Activated CD4-positive, alpha-beta T cell treated with anti-CD3 and anti-CD28 coated beads, Interleukin-2, Interleukin-4, amounts not matched to agents 100 ng/mL and 50 ng/mL, durations not matched to agents 16 hours and 8 hours (primary cell): ENCODE measurements at regions not wholly inside any gene's neighbourhood (a gene's known extent, or its start where the extent isn't known, plus 50 kb on each side); places are given as distances from the start of the nearest gene placed in this dataset.

Experiments used
- DNase-seq: peaks from one replicate; pipeline ENCODE4 v3.0.0-alpha.2; 2020; ENCODE audit warnings: low spot score

DNA sequence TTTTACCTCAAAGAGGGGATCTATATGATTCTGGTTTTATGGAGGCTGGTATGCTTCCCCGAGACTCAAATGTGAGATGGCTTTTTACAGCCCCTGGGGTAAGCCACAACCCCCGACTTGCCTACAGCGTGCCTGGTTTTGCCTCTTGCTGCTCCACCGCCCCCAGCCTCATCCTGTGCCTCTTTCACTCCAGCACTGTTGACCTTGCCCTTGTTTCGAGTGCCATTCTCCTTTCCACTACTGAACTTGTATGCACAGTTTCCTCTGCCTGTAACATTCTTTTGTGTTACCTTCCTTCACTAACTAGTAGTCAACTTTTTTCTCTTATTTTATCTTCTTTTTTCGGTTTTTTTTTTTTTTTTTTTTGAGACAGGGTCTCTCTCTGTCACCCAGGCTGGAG, 219.0 kb upstream of the ZBED5 start:
- DNase-seq: no peak

DNA sequence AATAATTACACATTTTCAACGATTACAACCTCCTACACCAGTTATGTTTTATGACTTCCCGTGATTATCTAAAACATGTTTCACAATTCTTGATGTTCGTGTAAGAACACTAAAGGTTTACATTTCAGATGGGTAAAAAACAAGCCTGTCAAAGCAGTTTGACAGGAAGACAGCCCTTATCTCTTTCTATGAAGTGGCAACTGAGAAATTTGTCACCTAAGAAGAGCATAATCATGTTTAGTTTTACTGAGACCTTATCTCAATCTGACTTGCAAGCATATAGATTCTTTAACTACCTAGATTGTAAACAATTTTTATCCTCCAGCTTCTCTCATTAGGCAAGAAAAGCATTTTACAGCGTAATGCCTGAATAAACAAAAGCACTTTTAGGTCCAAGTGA, 218.4 kb upstream of the ZBED5 start:
- DNase-seq: no peak

DNA sequence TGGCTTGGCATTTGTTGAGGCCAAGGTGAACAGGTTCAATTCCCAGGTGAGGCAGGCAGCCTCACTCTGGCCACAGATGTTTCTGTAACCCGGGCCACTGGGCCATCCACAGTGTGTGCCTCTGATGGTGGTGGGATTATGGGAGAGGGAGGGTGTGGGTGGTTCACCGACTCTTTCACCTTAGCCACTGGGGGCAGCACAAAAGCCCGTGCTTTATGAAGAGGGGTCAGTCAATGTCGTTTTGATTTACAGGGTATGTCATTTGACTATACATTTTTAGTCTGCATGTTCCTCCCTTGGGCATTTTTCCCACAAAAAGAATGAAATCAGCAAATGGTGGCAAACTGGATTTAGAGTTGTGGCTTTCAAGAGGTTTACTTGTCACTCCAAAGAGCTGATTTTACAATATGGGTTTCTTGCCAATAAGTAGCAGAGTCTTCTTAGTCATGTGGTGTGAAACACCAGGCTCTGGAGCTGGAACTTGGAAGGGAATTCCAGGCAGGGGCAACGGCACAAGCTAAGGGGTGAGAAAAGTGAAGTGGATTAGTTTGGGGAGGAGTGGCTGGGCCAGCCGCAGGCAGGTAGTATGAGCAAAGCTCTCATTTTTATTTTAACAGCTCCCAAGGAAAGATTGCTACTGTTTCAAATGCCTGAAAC, 217.8 kb upstream of the ZBED5 start:
- DNase-seq: no peak

DNA sequence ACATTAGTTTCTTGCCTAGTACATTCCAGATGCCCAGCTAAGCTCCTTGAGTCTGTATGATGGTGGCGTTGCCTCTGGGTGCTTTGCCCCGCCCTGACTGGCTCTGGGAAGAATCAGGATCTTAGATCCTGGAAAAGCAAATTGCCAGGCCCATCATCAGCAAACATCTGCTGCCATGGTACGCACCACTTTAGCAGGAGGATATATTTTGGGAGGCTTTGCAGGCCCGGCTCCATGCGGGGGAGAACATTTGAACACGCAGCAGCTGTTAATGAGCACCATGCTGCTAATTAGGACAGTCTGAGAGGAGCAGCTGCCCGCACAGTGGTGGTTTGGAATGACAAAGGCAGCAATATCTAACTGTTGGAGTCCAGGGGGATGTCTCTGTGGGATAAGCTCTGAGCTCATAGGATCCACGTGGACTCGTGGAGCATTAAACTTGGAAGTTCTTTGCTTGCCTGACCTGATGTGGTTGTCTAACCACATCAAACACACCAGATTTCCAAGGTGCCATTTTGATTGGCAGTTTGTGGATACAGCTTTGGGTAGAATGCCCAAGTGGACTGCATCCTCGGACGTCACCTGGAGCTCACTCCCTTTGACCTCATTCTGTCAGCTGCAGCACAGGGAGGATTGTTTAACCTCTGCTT, 217.0 kb upstream of the ZBED5 start:
- DNase-seq: no peak

DNA sequence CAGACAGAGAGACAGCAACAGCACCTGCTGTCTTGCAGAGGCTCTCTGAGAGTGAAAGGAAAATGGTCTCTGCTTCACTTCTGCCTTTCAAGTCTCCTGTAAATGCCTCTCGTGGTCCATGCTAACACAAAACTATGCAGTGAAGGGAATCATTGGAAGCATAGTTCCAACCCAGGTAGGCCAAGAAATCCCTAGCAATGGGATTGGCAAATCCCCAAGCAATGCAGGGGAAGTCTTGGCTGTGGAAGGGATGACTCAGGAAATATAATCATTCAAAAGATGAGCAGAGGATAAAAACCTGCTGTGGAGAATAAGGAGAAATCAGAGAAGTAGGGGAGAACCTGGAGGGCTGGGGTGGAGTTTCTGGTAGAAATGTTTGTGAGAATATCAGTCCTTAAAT, 216.1 kb upstream of the ZBED5 start:
- no peak for DNase-seq

DNA sequence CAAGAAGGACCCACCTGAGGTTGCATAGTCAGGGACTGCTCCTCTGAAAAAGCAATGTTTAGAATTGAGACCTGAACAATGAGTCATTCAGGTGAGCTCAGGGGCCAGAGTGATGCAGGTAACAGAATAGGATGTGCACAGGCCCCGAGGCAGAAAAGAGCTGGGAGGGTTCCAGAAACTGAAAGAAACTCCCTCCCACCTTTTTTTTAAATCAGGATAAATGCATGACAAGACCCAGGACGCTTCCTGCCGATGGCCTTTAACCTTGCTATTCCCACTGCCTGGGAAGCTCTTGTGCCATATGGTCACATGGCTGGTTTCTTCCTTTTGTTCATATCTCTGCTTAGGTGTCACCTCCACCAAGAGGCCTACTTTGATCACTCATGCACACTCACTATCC, 214.2 kb upstream of the ZBED5 start:
- DNase-seq: no peak

DNA sequence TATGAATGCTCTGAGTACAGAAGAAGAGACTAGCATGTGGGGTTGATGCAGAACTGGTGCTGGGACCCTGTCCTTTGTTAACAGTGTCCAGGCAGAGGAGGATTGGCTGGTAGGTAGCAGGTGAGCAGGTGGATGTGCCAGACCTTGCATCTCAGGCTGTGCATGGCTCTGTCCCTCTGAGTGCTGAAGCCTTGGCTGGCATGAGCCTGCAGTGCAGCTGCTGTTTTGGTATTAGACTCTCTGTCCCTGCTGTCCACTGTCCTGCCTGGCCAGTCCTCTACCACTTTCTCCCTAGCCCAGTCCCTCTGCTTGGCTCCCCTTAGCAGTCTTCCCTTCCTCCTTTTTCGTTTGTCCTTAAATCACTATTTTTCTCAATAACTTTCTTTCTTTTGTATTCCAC, 213.6 kb upstream of the ZBED5 start:
- DNase-seq: no peak

DNA sequence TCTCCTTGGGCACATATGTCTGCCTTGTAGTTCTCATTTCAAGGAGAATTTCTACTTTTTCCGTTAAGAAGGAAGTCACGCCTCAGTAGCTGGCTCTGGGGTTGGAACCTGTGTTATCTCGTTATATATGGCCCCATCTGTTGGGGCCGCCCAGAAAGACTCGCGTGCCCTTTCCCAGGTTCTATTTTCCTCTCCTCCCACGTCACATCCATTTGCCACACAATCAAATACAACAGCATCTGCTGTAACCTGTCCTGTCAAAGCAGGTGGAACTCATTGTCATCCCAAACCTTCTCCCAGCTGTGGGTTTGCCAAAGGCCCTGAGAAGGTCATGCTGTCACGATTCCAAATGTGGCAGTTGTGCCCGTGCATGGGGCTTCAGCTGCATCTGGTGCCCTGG, 213.1 kb upstream of the ZBED5 start:
- DNase-seq: no peak

DNA sequence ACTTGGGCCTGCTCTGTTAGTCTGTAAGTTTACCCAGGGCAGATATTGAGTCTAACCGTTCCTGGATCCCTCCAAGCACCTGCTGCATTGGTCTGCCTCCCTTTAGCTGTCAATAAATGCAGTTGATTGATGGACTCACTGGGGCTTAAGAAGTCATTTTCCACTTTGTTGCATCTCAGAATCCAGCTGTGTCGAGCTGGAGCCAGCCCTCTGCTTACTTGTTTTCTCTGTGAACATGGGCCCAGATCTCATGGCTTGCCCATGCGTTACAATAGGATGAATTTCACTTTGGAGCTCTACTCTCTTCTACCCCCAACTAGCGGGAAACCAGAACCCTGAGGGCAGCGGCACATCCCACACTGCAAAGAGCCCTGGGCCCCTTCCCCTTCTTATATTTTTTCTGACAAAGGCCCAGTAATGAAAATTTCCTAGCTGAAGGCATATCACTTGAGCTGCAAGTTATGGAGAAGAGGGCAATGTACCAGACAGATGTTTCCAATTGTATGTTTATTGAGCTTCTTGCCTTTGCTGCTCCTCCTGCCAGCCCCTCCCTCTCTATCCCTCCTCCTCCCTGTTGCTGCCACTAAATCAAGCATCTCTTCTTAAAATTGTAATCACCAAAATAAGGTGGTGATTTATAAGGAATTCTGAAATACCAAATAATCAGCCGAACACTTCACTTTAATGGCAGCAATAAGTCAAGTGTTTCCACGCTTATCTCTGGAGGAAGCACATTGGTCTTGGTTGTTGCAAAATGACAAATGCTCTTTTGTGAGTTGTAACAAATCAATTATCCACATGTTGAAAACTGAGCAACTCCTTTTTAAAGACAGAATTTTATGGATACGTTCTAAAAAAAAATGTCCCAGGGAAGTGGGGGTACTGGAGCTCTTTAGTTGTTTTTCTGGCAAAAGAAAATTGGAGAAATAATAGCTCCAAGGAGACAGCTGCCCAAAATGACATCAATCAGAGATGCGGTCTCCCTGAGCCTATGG, 212.3 kb upstream of the ZBED5 start:
- DNase-seq: no peak

DNA sequence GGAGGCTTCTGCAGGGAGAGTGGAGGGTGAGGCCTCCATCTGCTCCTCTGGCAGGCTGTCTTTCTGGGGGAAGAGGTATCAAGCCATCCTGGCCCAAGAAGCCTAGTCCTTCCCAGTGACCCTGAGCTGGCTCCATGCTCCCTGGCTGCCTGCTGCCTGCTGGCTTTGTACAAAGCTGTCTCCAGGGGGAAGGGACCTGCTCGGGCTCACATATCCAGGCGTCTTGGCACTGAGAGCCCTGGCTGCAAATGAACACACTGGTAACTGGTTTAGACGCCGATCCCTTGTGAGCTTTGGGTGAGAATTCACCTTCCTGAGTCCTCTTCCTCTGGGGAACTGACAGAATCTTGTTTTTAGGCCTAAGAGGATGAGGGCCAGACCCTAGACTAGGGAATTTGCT, 210.3 kb upstream of the ZBED5 start:
- no peak for DNase-seq

DNA sequence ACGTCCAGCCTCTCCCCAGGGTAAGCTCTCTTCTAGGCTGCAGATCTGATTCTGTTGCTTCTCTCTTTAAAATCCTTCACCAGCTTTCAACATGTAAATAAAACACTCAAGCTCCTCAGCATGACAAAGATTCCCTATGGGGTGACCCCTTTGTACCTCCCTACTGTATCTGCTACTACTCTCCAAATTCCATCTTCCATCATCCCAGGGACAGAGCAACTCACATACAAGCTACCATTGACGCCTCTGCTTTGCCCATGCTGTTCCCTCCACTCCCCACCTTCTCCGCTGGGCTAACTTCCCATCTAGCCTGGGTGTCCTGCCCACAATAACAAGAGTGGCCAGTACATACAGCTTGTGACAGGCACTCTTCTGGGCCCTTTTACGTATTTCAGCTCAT, 207.5 kb upstream of the ZBED5 start:
- no peak for DNase-seq

DNA sequence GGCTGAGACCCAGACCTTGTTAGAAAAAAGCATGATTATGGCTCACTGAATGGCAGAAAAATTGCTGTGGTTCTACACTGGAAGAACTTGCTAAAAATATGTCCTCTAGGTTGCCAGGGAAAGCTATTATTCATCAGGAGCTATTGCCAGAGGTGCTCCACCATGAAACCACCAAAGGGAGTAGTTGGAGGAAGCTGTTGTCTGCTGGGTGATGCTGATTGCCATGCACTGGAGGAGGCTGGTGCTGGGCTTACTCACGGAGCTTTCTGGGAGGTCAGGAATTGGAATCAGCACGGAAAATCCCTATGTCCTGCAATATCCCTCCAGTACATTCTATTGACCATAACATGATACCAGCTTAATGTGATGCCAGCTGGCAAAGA, 199.6 kb upstream of the ZBED5 start:
- no peak for DNase-seq

DNA sequence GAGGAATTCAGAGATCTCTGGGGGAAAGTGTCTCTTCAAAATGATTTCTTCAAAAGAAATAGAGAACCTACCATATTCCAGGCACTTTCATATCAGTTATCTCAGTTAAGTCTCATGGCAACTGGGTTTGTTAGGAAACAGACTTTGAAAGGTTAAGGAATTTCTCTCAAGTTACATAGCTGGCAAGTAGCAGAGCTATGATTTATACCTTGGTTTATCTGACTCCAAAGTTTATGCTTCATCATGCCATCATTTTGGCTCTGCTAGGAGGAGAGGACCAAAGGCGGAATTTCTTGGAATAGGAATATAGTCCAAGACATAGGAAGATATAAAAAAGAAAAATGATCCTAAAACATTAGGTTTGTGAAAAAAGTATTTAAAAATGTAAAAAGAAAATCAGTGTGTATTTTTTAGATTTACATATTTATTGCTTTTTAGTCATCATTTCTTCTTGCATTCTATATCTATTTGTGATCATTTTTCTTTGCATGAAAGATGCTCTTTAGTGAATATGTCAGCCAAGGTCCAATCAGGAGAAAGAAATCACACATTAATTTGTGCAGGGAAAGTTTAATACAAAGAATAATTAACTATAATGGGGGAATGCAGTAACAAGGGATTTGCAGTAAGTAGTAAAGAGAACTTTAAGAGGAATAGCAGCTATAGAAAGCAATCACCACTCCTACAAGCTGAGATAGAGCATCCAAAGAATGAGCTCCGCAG, 199.1 kb upstream of the ZBED5 start:
- DNase-seq: no peak

DNA sequence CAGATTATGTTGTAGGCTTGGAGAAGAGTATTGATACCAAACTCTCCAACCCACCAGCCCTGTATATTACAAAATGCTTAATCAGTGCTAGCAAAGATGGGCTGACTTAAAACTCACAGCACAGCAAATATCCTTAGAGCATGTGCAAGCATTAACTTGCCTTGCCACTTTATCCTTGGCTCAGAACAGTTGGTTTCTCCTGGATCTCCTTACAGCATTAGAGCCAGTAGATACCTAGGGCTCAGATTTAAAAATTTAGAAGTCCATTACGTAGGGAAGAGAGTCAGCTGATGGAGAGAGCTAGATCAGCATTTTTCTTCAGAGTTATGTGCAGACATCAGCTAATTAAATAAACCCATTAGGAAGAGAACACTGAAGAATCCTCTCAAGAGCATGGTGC, 198.5 kb upstream of the ZBED5 start:
- DNase-seq: no peak

DNA sequence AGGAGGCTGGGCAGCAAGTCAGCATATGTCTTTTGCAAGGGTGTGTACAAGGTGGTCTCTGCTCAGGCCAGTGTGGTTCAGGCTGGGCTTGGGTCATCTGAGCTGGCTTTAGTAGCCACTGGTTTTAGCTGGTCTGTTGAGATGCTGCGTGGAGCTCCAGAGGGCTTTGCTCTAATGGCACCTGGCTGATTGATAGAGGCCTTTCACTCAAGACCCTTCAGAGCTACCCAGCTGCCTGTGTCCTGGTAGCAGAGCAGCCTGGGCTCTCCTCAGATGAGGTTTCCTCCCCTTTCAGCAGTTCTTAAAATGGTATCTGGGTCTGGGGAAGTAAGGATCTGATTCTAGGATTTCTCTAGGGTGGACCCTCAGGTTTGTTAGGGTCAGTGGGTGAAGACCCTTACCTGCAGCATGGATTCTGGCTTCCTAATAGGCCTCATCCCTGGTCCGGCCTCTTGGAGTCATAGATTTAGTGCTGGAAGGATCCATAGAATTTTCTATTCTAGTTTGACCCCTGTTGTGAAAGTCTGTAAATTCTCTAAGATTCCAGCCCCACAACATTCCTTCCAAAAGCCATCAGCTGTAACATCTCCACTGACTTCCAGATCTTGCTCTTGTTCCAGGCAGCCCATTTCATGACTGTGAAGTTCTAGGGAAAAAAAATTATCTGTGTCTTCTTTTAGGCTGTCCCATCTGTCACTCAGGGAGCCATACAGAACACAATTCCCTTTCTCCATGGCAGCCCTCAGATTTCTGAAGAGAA, 190.2 kb upstream of the ZBED5 start:
- no peak for DNase-seq

DNA sequence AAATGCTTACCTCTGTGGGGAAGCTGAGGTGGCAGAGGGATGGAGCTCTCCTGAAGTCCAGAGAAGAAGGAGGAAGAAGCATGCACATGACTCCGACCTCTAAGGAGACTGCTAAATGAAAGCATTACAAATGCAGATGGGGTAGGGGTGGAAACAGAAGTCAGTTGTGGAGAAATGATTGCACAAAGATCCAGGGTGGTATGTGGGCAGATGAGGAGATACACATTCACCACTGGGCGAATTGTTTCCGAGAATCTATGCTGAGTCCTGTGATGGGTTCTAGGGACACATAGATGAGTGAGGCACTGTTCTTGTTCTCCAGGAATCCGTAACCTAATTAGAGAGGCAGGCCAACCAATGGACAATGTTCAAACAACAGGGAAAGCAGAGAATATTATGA, 188.9 kb upstream of the ZBED5 start:
- no peak for DNase-seq

DNA sequence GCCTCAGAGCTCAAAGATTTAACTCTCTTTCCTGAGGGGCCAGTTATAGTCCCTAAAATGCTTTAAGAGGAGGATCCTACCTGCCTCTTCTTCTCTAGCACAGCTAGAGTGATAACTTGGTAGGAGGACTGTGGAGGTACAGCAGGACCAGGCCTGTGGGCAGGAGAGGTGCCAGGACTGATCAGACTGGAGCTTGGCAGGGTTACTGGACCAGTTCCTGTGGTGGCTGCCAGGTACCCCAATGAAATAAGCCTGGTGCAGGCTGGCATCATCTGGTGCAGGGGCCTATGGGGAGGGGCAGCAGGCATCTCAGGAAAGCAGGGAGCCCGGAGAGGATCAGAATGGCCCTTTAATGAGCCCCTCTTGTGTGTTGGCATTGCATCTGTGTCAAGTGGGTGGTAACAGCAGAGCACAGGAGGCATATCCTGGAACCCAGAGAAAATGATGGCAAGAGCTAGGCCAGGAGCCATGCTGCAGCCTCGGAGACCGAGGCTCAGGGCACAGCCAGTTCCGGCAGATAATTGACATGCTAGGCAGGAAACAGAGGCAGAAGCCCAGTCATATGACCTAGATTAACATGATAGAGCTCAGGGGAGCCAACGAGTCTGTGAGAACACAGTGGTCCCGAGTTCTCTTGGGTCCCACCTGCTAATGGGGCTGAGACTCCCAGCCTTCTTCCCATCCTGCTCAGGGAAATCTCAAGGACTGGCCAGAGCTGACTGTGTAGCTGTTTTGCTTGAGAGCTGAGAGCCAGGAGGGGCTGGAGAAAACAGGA, 187.5 kb upstream of the ZBED5 start:
- DNase-seq: no peak

DNA sequence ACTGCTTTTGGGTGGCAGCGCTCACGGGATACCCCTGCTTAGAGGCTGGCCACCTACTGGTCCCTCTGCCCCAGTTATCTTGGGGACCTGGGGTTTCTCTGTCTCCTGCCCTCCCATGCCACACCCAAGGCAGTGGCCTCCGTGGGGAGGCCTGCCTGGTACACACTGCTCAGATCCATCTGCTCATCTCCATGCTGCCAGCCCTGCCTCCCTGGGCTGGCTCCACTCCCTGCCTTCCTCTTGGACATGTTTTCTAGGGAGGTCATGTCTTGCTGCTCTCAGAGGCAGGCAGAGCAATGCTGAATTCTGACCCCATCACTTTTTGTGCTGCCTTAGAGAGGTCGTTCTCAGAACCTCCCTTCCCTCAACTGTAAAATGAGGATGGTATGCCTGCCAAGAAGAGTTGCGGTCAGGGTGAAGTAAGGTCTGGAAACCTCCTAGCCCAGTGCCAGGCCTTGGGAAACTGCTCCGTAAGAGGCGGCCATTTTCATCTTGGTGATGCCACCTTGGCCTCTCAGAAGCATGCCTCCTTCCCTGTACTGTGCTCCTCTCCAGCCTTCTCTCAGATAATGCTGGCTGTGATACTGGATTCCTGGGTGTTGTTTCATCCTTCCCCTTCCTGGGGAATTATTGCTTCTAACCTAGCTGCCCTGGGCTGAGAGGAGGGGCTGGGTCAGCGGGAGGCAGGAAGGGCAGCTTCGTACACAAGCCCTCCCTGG, 186.4 kb upstream of the ZBED5 start:
- no peak for DNase-seq

DNA sequence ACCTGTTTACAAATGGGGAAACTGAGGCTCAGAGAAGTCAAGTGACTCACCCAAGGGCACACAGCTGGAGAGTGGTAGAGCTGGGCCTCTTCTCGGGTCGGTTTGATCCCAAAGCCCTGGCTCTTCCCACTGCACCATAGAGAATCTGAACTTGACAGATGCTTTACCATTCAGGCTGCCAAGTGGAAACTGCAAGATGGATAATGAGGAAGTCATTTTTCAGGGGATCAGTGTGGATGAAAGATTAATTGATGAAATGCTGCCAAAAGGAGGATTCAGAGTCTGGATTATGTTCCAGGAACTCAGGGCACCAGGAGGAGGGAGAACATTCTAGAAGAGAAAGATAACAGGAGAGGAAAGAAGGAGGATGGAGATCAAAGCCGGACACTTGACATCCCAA, 185.9 kb upstream of the ZBED5 start:
- no peak for DNase-seq
